NCI-H524 treated with DMSO at 0.1 percent for 48 hours (cell line): ENCODE measurements at regions not wholly inside any gene's neighbourhood (a gene's known extent, or its start where the extent isn't known, plus 50 kb on each side); places are given as distances from the start of the nearest gene placed in this dataset.

Source experiments
- DNase-seq: peaks from one replicate; lab custom pipeline; 2025; lab: John Stamatoyannopoulos, UW

DNA sequence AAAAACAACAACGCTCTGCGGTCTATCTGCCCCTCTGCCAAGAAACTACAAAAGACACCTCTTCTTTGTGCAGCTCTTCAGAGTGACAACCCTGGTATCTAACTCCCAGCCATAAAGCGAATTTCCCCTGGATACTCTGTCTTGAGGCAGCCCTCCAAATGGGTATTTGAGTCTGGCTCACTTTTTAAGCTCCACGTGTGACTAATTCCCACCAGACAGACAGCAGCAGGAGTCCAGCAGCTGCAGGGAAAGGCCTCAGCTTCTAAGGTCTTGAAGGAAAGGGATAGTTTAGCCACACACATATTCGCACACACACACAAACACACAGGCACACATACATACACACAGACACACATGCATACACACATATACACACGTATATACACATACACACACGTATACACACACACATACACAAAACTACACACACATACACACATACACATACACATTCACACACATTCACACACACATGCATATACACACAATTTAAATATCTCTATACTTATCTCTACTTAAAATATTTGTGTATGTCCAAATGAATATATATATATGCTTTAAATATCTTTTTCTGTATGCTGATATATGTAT is 188.8 kb downstream of the TSHZ3 start:
- DNase-seq: no peak

DNA sequence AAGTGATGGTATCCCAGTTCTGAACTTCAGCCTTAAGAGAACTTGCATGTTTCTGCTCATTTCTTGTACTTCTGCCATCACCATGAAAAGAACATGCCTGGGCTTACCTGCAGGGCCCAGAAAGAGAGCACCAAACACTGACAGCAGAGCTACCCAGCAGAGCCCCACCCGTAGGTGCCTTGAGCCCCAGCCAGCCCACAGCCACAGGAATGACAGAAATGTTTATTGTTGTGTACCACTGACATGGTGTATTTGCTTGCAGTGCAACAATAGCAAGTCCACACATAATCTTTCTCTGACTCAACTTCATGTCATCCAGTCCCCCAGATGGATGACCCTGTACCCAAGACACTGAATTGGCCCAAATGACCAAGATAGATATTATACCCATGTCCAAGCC is 195.2 kb downstream of the TSHZ3 start:
- DNase-seq: no peak

DNA sequence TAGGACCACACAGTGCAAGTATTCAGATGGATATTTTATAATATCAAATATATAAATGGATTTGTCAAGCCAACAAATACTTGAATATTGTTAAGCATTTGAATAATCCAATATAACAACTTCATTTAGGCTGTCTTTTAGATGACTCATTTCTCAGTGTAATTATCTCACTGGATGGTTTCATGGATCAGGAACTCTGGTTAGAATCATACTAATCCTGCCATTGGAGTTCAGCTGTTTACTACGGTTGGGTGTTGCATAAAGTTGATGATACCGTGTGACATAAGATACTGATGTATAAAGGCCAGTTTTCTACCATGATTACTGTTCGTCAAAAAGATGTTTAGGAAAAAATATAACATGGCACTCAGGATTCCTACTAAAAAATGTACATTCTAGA is 196.3 kb downstream of the TSHZ3 start:
- no peak for DNase-seq

DNA sequence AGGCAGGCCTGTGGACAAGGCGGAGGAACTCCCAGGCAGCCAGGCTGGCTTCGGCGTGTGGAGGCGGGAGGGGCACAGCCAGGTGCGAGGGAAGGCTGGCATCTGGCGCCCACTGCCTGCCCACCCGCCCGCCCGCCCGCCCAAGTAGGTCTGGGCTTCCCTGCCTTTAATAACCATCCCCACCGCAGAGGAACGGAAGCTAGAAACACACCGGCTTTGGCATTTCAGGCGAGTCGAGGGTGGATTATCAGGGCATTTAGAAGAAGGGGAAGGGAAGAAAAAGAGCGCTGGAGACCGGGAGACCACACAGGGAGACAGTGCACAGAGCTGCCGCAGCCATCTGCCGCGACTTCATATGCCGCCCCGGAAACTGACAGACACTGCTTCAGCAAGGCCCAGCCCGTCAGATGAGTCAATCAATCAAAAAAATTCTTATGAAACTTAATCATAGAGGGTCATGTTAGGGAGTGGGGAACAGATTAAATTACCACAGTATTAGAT is 199.7 kb downstream of the TSHZ3 start:
- no peak for DNase-seq

DNA sequence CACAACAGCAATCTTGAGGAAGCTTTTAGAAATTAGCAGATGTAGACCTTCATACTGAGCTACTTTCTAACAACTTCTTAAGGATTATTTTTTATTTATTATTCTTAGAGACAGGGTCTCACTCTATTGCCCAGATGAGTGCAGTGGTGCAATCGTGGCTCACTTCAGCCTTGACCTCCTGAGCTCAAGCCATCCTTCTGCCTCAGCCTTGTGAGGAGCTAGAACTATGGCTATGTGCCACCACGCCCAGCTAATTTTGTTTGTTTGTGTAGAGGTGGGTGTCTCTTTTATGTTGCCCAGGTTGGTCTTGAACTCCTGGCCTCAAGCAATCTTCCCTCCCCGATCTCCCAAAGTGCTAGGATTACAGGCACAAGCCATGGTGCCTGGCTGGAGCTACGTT is 200.6 kb downstream of the TSHZ3 start:
- DNase-seq: no peak

DNA sequence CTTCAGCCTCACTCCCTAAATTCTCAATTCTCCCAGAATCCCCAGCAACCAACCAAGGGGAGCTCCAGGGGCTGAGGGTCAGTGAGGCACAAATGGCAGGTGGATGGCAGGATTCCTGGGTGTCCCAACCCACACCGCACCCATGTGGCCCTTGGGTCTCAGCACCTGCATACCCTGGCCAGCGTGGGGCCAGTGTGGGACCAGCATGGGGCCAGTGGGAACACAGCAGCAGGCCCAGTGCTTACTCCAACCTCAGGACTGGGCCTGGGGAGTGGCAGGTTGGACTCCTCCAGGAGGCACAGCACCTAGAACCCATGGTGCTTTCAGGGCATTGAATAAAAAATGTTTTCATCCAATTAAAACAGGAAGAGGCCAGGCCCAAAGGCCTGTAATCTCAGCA is 202.0 kb downstream of the TSHZ3 start:
- no peak for DNase-seq

DNA sequence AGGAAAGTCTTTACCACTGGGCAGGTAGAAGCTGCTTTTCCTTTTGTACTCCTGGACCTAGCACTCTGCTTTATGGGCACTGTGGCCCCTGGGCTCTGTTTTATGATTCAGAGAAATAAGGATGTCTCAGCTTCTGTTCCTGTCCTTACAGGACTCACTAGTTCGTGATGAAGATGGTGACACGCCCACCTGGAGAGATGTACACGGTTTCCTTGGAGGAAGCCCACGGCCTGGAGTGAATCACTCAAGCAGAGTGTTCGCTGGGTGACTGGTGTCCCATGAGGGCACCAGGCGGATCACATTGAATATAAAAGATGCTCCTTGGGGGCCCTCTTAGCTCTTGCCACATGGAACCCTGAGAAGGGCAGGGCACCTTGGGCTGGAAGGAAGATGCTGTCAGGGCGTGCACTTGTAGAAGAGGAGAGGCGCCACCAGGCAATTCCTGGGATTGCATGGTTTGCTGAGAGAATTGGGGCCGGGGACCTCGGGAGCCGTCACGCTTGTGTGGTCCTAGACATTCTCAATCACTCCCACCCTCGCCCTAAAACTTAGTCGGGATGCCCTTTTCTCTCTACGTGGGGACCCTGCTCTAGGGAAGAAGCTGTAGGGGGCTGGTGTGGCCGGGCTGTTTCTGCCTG is 202.6 kb downstream of the TSHZ3 start:
- no peak for DNase-seq

DNA sequence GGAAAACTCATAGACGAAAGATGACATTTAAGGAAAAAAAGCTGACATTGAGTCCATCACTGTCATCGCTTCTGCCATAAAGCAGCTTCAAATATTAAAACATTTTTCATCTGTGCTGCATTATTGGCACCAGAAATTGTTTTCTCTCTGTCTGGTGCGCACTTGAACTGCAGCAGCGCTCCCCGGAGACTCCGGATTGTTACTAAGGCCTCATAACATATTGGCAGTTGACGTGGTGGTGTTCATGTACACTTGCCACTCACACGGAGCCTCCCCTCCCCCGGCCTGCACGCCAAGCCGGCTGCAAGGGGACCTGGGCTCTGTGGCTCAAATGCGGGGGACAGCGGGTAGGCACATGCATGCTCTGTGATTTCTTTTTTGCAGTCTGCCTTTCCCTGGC is 203.2 kb downstream of the TSHZ3 start:
- no peak for DNase-seq

DNA sequence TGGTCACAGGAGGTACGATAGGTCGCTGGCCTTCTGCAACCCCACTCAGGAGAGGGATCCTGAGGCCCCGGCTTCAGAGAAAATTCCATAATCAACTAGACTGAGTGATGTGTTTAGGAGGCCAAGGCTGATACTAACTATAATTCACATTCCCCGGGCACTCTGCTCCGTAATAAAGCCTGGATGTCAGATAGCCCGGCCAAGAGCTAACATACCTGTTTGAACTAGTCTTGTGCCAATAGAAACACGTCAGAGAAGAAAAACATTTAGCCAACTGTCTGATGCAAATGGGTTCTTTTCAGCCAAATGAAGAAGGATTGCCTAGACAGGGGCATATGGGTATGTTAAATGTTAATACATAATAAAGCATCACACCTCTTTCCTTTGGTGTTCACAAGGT is 204.2 kb downstream of the TSHZ3 start:
- no peak for DNase-seq

DNA sequence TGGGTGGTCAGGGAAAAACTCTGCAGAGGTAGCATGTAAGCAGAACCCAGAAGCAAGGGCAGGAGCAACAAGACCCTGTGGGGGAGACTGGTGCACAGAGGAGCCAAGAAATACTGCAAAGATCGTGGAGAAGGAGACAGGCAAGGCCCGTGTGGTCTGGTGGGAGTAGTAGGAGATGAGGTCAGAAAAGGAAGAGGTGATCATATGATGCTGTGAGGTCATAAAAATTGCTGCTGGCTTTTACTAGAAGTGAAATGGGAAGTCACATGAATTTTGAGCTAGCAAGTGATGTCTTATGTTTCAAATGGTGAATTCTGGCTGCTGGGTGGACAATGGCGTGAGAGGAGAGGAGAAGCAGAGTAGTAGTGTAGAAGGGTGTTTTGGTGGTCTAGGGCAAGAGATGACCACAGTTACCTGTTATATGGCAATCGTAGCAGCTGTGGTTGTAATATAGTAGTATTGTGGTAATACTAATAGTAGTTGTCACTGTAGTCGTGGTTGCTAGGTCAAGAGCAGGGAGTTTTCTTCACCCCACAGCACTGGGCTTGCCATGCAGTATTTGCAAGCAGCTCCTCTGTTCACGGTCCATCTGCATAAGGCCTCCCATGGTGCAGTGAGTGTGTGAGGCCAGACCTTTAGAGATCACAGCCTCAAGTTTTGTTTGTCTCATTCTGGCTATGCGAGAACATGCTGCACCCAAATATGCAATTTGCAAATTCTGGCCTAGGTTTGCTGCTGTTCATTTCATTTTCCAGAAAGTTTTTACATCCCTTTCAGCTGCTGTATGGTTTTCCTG is 205.0 kb downstream of the TSHZ3 start:
- no peak for DNase-seq

DNA sequence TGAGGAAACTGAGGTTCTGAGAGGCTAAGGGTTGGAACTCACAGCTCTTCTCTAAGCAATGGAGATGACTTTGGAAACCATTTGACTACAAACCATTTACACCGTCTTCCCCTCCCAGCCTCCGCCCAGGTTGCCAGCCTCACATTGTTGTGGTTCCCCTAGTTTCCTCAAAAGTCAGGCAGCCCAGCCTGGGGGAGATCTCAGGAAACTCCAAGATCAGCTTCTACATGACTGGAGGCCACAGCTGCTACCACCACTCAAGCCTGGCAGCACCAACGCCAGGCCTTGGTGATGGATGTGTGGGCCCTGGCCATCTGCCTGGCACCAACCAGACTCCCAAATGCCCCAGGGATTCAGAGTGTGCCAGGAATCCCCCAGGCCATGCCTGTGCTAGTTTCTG is 207.9 kb downstream of the TSHZ3 start:
- DNase-seq: no peak

DNA sequence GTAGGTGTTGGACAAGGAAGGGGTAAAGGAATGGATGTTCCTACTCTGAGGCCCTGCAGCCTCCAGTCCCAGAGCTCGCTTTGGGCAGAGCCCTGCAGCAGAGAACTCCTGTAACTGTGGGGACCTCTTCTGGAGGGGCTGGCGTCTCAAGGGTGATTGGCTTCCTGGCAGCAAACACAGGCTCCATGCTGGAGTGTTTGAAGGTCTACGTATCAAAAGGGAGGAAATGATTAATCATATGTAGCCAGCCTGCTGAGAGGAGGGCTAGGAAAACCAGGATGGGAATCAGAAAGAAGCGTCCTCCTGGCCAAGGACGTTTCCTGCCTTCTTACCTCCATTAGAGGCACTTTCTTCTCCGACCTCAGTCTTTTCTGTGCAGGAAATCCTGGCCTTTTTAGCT is 208.5 kb downstream of the TSHZ3 start:
- no peak for DNase-seq

DNA sequence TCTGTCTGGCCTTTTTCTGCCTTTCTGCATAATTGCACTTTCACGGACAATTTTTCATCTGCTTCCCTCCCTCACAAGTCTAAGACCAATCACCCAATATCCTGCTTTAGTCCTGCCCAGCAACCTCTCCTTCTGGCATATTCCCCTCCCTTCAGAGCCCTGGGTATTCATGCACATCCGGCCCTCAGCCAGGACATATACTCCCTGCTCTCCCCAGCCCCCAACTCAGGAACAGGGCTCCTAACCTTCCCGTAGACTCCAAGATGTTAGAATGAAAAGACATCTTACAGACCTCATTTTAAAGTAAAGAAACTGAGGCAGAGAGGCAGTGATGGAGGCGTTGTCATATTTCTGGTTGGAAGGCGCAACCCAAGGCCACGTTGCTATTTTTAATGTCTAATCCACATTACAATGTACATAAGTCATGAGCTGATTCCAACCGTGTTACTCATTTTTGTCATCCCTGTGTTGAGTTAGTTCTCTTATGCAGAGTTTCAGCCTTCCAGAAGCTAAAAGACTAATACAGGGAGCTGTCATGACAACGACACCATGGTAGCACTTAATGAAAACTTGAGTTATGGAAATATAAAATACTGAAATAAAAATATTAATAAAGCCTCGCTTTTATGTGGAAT is 209.2 kb downstream of the TSHZ3 start:
- no peak for DNase-seq

DNA sequence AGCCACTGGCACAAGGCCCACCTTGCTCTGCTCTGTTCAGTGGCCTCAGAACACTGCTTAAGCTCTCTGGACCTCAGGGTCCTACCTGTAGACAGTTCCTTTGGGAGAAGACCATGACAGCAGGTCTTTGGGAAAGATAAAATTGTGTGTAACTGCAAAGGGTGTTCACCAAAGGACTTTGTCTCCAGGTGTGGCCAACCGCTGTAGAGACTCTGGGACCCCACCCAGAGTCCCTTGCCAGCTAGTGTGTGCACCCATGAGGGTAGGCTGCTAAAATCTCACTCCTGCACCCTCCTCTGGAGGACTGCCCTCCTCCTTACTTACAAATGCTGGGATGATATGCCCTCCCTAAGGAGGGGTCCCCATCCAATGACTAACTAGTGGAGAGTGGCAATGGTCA is 211.2 kb downstream of the TSHZ3 start:
- DNase-seq: no peak

DNA sequence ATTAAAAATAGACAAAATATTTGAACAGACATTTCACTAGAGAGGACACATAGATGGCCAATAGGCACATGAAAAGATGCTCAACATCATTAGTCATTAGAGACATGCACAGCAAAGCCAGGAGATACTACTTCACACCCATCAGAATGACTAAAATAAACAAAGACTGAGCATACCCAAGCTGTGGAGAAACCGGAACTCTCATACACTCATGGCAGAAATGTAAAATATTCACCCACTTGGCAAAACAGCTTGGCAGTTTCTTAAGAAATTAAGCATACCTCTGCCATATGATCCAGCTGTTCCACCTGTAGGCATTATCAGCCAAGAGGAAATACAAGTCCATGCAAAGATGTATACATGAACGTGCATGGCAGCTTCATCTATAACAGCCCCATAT is 213.4 kb downstream of the TSHZ3 start:
- no peak for DNase-seq

DNA sequence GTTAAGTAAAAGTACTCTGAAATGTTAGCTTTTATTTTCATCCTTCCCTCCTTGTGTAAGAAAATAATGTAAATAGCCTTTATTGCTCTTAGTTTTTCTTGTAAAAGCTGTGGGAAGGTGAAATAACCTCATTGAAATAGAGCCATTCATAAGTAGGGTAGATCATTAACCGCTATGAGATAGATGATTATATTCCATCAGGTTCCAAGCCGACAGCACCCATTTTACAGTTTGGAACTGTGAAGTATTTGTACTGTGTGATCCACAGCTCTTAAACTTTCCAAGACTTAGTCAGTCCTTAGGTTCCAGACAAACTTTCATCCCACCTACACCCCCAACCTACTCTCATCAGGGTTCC is 216.5 kb downstream of the TSHZ3 start:
- DNase-seq: no peak

DNA sequence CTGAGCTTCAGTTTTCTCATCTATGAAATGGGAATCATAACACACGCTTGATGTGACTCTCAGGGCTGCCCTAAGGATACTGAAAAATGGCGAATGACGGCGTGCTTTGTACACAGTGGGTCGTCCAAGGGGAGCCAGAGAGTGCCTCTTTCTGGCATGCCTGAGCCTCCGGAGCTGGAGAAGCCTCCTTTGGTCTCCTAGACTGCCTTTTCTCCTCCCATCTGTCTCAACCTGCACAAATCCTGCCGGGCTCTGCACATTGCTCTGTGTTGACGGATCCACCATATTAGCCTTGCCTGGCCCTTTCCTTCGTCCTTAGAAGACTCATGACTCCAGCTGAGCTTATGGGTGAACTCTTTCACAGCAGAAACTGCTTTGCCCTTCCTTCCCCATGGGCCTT is 220.9 kb downstream of the TSHZ3 start:
- no peak for DNase-seq

DNA sequence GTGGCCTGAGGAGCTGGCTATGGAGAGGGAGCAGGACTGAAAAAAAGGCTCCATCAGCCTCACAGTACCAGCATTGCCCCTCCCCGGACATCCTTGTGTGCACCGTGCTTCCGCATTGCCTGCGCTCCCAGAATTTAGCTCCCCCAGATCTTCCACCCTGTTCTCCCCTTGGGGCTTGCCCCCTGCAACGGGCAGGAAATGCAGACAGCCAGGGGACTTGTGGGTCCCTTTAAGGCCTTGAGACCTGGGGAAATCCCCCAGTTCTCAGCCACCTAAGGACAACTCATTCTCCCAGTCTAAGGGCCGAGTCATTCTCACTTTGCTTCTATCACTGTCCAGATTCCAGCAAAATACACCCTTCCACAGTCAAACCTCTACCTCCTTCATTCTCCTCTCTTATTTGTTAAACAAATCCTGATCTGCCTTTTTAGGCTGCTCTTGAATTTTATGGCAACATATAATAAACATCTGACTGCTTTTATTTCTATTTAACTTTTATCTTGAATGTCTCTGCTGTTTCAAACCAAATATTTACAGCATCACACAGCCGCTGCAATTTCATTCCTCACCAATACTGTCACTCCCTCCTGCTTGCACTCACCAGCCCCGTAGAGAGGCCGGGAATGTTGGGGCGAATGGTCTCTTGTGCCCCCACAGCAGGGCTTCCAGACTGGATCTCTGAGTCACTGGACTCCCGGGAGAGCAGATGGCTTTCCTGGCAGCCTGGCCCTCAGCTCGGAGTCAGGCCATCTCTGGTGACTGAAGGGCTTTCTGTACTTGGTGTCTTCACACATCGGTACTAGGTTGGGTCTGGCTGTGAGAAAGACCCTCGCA is 221.9 kb downstream of the TSHZ3 start:
- DNase-seq: no peak

DNA sequence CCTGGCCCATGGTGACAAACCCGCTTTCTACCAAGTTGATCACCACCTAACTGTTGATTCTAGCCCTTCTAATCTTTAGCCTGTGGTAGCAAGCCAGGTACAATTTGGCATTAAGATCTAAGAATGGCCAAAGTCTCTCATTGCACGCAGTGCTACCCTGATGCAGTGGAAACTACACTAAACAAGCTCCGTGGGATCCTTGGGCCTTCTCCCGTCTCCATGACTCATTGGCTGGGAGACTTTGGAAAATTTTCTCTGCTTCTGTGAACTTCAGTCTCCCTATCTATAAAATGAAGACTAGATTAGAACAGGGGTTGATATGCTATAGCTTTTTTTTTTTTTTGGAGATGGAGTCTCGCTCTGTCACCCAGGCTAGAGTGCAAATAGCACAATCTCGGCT is 223.0 kb downstream of the TSHZ3 start:
- no peak for DNase-seq

DNA sequence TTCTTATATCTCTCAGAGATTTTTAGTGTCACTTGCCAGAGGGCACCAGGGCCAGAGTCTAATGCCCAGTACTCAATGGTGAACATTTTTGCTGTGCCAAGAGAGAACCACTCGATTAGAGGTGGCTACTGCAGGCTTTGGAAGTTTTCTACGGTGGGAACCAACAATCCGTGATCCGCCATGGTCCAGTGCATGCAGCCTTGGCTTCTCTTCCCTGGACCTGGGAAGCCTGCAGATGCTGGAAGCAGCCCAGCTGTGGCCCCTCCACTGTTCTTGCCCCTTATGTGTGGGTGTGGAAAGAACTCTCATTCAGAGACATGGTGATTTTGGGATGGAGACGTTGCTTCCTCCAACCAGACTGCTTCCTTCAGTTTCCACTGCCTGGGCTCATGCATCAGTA is 224.2 kb downstream of the TSHZ3 start:
- DNase-seq: no peak

DNA sequence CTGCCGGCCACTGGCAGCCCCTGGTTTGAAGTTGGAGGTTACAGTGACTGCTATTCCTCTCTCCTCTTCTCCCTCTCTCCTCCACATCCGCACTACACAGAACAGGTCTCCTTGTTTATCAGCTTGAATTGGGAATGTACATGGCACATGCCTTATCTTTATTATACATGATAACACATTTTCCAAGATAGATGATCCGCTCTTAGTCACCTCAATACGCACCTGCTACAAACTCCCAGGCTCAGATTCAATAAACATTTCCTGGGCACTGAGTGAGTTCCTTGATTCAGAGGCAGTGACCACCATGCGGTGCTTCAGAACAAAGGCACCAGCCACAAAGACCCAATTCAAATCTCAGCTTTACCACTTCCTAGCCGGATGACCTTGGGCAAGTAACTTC is 227.7 kb downstream of the TSHZ3 start:
- DNase-seq: no peak

DNA sequence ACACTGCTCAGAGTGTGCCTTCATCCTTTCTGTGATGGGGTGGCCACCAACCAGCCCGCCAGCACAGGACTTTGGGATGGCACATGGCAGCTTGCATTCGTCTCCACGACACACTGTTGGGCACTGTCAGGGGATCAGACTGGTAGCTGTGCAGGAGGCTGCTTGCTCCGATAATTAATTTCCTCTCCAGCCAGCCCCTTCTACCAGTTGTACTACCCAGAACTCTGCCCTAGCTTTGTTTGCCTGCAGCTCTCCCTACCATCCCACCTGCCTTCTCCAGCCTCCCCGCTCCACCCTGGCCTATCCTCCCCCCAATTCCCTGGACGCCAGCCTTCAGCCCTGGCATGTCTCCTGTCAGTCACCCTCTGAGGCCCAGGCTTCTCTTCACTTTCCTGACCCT is 228.3 kb downstream of the TSHZ3 start:
- no peak for DNase-seq
